Ovary (tissue), 7 donors: ENCODE measurements at regions not wholly inside any gene's neighbourhood (a gene's known extent, or its start where the extent isn't known, plus 50 kb on each side); places are given as distances from the start of the nearest gene placed in this dataset.

Experiments used
- DNase-seq, 5 donors: peaks; one replicate each; pipeline ENCODE4 v3.0.0-alpha.2; 2019 to 2020
- H3K27ac ChIP-seq, 2 donors: fragments of 200-600 bp; one replicate each; pipeline versions ENCODE4 v1.5.1 to v1.8.0; 2019 to 2022
- H3K27me3 ChIP-seq: fragments of 200-600 bp; one replicate; pipeline ENCODE4 v1.8.0; 2022
- H3K36me3 ChIP-seq: fragments of 200-600 bp; sonication (generic); one replicate; pipeline ENCODE4 v1.5.1; 2019
- H3K4me1 ChIP-seq: one replicate; pipeline ENCODE4 v1.8.1; 2013; ENCODE audit warnings: mild to moderate bottlenecking, moderate library complexity; ENCODE audit not compliant: insufficient read depth
- H3K4me3 ChIP-seq: fragments of 200-600 bp; sonication (generic); one replicate; pipeline ENCODE4 v1.5.1; 2017
- H3K9me3 ChIP-seq, 2 donors: fragments of 200-600 bp in 1 of 2; sonication (generic) in 1 of 2; one replicate each; pipeline versions ENCODE4 v1.5.1 to v1.8.1; 2013 to 2019; ENCODE audit warnings: mild to moderate bottlenecking in 1 of 2, moderate library complexity in 1 of 2
- EP300 ChIP-seq: sonication (generic); formaldehyde crosslinking; IDR thresholded peaks from one replicate; pipeline ENCODE4 v1.6.1; 2017; ENCODE audit warnings: antibody characterized with exemption
- POLR2A ChIP-seq: fragments of 450-650 bp; IDR thresholded peaks from one replicate; pipeline ENCODE4 v1.6.1; 2017; ENCODE audit warnings: antibody characterized with exemption, mild to moderate bottlenecking, moderate library complexity
- WGBS, 3 donors: extraction: QIAGEN DNeasy Blood & Tissue Kit in 1 of 3; methylation state at CpG; one replicate each; pipeline versions ENCODE4 v1.1.5 to v1.1.7; 2013 to 2017; 5-methylcytosine and 5-hydroxymethylcytosine counted together
- intact Hi-C, 4 donors: fragments of 100-400 bp; cut with DNase I; formaldehyde crosslinking; loops; one replicate each; pipeline versions ENCODE4 v1.11.0 to v1.15.1; 2022 to 2023
- TF ChIP-seq, protein P1 (sequence below), 3 donors: fragments of 450-650 bp in 2 of 3; fragments of 200-600 bp in 1 of 3; IDR thresholded peaks; one replicate each; pipeline versions ENCODE4 v1.5.1 to v1.8.0; 2016 to 2022; ENCODE audit warnings: antibody characterized with exemption in 3 of 3, mild to moderate bottlenecking in 1 of 3
- donor health status: DM: no; HTN: no; CAD: no; lungs with moderate emphysema.
- donor health status: DM: no; HTN: no; CAD: no.
- donor health status: Bipolar disorder and iron deficiency.
- donor health status: DM: no; HTN: no; CAD: no.
- donor health status: DM: yes; HTN: yes; CAD: no.

DNA sequence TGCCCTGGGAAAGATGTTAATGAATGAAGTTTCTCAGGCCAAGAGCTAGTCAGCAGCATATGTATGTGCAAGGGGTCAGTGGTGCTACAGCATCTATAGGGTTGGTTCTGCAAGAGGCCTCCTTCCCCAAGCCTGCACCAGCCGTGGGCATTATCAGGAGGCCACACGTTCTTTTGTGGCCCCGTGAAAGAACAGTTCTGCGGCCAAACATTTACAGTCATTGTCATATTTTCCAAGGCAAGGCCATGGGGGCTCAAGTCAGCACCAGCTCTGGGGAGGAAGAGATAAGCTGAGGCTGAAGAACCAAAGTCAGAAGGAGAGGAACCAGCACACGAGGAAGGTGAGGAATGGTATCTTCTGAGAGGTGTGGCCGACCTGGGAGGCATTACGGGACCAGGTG is 54.4 kb upstream of the TMEM72 start:
- Histone ChIP-seq H3K27me3 (no peaks in the 10 kb centered on the region), H3K4me3 (no peak overlapping the region), H3K9me3 (no peaks in the 10 kb centered on the region), H3K4me1 (peaks cover 2% of the 10 kb centered on the region), H3K27ac (no peak overlapping the region), H3K36me3 (no peaks in the 10 kb centered on the region)
- TF ChIP-seq POLR2A: no peak
- TF ChIP-seq, protein P1, sequence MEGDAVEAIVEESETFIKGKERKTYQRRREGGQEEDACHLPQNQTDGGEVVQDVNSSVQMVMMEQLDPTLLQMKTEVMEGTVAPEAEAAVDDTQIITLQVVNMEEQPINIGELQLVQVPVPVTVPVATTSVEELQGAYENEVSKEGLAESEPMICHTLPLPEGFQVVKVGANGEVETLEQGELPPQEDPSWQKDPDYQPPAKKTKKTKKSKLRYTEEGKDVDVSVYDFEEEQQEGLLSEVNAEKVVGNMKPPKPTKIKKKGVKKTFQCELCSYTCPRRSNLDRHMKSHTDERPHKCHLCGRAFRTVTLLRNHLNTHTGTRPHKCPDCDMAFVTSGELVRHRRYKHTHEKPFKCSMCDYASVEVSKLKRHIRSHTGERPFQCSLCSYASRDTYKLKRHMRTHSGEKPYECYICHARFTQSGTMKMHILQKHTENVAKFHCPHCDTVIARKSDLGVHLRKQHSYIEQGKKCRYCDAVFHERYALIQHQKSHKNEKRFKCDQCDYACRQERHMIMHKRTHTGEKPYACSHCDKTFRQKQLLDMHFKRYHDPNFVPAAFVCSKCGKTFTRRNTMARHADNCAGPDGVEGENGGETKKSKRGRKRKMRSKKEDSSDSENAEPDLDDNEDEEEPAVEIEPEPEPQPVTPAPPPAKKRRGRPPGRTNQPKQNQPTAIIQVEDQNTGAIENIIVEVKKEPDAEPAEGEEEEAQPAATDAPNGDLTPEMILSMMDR (IDR thresholded peaks at IDR 0.05): no peak
- TF ChIP-seq EP300: no peak
- intact Hi-C loops: loop anchor here (5.0 to 10.0 kb wide), 4 partner anchors 462 to 1184 kb away; no protein-coding TSS in a partner anchor
- WGBS, 3 donors: 94 to 95% (median 95%) methylated on average over 7 of the region's 7 CpGs
- DNase-seq: no peak

DNA sequence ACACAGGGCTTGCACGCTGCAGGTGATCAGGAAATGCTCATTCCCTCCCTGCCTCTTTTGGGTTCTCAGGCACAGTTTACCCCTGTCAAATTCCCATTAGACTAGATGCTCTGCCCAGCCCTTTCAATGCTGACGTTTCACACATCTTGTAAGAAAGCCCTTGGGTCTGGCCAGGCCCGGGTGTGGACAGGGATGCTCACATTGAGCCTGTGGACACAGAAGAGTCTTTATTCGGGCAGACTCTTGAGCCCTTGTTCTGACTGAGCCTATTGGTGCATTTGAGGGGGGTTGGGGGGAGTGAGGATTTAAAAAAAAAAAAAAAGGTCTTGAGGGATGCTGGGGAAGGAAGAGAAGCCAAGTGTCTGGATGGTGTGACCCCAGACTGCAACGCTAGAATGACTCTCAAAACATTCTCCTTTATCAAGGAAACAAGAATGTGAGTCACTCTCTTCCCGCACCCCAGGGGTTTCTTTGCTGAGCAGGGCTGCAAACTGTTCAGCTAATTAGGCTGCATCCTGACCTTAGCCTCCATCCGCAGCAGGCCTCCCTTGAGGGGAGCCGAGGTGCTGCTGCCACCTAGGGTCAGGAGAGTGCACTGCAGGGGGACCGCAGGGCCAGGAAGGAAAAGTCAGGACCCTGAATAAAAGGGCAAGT is 53.6 kb upstream of the TMEM72 start:
- intact Hi-C loops: loop anchor here (5.0 to 10.0 kb wide), 4 partner anchors 463 to 1185 kb away; no protein-coding TSS in a partner anchor
- peak; percentile 62 to 86 (median 84) for DNase-seq

DNA sequence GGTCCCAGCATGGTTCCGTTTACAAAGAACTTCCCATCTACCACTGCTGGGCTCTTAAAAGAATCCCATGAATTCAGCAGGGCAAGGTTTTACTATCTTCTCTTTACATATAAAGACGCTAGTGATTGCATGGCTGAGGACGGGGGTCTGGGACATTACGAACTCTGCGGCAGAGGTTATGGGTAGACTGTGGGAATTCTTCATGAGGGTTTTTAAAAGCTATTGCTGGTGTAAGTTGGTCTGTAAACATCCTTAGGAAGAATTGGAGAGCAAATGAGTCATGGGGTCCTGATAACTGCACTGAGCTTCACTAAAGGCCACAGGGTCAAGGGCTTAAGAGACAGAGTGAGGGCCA is 53.1 kb upstream of the TMEM72 start:
- 66 to 71% (median 71%) methylated on average over 5 of the region's 5 CpGs for WGBS, 3 donors
- Histone ChIP-seq H3K4me3 (no peak overlapping the region), H3K27me3 (no peaks in the 10 kb centered on the region), H3K27ac (peak overlapping the region in 1 of 2 donors; percentile 16), H3K36me3 (no peaks in the 10 kb centered on the region), H3K4me1 (peaks cover 2% of the 10 kb centered on the region), H3K9me3 (no peaks in the 10 kb centered on the region)
- no peak for TF ChIP-seq EP300
- no peak for TF ChIP-seq POLR2A
- TF ChIP-seq, protein P1 (IDR thresholded peaks at IDR 0.05): no peak
- intact Hi-C loops: loop anchor here (5.0 to 10.0 kb wide), 4 partner anchors 463 to 1186 kb away; no protein-coding TSS in a partner anchor
- DNase-seq: no peak

More for the DNA sequence above, 53.6 kb upstream of the TMEM72 start:
- Histone ChIP-seq H3K27ac (peak overlapping the region in 1 of 2 donors; percentile 16), H3K4me1 (peaks cover 2% of the 10 kb centered on the region), H3K36me3 (no peaks in the 10 kb centered on the region), H3K4me3 (no peak overlapping the region), H3K9me3 (no peaks in the 10 kb centered on the region), H3K27me3 (no peaks in the 10 kb centered on the region)
- 22 to 30% (median 28%) methylated on average over 9 of the region's 9 CpGs for WGBS, 3 donors
- TF ChIP-seq, protein P1 (IDR thresholded peaks at IDR 0.05): peak; percentile 89 to 98 (median 91)
- TF ChIP-seq EP300 (no peak), POLR2A (no peak)

DNA sequence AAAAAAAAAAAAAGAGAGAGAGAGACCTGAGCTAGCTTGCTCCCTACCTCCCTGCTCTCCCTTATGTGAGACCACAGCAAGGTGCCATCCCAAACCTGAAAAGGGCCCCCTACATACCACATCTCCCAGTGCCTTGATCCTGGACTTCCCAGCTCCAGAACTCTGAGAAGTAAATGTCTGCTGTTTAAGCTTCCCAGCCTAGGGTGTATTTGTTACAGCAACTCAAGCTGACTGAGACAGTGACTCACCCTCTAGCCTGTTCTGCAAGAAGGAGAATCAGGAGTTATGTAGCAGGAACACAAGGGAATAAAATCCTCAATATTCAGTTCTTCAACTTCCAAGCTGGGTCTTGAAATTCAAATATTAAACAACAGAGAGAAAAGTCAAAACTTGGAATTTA is 52.1 kb upstream of the TMEM72 start:
- Histone ChIP-seq H3K36me3 (no peaks in the 10 kb centered on the region), H3K4me1 (peaks cover 2% of the 10 kb centered on the region), H3K4me3 (no peak overlapping the region), H3K9me3 (no peaks in the 10 kb centered on the region), H3K27ac (no peak overlapping the region), H3K27me3 (no peaks in the 10 kb centered on the region)
- intact Hi-C loops: loop anchor here (5.0 to 10.0 kb wide), 4 partner anchors 464 to 1187 kb away; no protein-coding TSS in a partner anchor
- DNase-seq: no peak
- TF ChIP-seq EP300 (no peak), POLR2A (no peak)
- TF ChIP-seq, protein P1 (IDR thresholded peaks at IDR 0.05): no peak
